ENCODE measurements at regions not wholly inside any gene's neighbourhood (a gene's known extent, or its start where the extent isn't known, plus 50 kb on each side); places are given as distances from the start of the nearest gene placed in this dataset.

GRCh38 chr2:192886636-192887035 lies 691.9 kb upstream of the TMEFF2 start:
- TF ChIP-seq CTCF (IDR thresholded peaks at IDR 0.05) (no peak), EZH2 (IDR thresholded peaks at IDR 0.05; ENCODE audit: borderline replicate concordance, insufficient read depth, low read depth, low read length, poor library complexity, severe bottlenecking) (no peak)

All from B cell (primary cell).